GM18909 (cell line): ENCODE measurements at regions not wholly inside any gene's neighbourhood (a gene's known extent, or its start where the extent isn't known, plus 50 kb on each side); places are given as distances from the start of the nearest gene placed in this dataset.

Experiments used
- ATAC-seq: cut with Tn5 transposase; IDR thresholded peaks from one replicate; pipeline ENCODE4 v1.9.1; 2021; ENCODE audit warnings: mild to moderate bottlenecking; ENCODE audit not compliant: unreplicated experiment, poor library complexity

DNA sequence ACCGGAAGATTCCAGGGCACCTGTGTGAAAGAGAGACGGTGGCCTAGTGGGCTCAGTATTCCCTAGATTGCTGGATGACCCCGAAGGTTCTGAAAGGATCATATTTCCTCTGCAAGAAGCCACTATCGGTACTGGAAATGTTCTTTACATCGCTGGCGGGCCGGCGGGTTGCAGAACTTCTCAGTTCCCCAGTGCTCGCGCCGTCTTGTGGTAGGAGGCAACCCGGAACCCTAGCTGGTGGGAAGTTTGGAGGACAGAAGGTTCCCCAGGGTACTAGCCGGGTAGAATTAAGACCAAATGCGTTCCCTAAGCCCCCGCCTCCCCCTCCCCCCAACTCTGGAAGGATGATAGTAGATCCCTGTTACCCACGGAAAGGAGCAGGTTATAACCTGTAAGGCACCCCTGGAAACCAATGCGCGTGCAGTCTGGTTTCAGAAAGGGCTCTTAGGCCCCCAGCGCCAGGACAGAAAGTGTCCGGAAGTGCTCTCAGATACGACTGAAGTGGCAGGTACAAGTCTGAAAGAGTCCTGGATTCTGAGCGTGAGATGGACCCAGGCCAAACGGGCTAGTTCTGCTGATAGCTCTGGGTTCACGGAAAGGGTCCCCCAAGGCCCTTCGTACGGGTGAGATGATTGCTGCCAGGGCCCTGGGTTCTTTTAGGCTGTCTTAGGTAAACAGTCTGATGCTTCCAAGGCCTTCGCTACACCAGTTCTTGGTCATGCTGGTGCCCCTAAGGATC, 61.7 kb upstream of the DCAF8L1 start:
- no peak for ATAC-seq

DNA sequence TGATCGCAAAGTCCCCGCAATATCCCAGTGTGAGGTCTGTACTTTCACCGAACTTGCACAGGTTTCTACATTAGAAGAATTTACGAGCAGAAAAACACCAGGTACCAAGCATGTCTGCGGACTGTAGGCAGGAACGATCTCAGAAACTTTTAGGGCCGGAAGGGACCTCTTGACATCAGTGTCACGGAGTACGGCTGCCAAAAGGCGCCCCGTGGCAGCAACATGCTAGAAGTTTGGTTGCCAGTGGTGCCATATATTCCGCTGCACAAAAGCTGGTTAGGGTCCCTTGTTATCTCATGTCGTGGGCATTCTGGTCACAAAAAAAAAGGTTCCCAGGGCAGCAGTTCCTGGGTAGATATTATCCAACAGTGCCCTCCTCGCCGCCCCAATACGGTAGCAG, 61.0 kb upstream of the DCAF8L1 start:
- no peak for ATAC-seq

DNA sequence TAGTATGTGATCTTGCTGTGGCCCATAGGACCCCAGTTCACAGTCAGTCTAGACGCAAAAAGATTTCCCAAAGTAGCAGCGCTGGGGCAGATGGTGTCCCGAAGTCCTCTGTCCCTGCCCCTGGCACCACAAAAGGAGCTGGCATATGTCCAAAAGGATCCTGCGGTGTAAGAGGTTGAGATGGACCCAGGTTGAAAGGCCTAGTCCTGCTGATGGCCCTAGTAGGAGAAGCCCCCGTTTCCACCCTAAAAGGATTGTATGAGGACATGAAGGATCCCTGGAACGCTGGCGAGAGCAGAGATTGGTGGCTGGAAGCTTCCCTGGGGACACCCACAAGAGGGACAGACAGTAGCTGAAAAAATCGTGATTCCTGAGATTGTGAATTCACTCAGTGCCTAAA, 58.0 kb upstream of the DCAF8L1 start:
- ATAC-seq, result no peak
